ENCODE measurements at regions not wholly inside any gene's neighbourhood (a gene's known extent, or its start where the extent isn't known, plus 50 kb on each side); places are given as distances from the start of the nearest gene placed in this dataset.

- no peak for TF ChIP-seq CTCF (IDR thresholded peaks at IDR 0.05)
- TF ChIP-seq POLR2A (IDR thresholded peaks at IDR 0.05), result no peak
Measured at GRCh38 chr21:32137266-32137665, 141.6 kb downstream of the MIS18A start.
